ENCODE measurements at regions not wholly inside any gene's neighbourhood (a gene's known extent, or its start where the extent isn't known, plus 50 kb on each side); places are given as distances from the start of the nearest gene placed in this dataset.

- Histone ChIP-seq H3K9me3 (ENCODE audit: insufficient read depth, low read depth, low read length) (no peaks in the 10 kb centered on the region), H3K4me1 (ENCODE audit: insufficient read depth, low read length) (no peaks in the 10 kb centered on the region), H3K36me3 (ENCODE audit: insufficient read depth, low read length) (no peaks in the 10 kb centered on the region), H3K4me2 (ENCODE audit: low read length) (no peak overlapping the region), H3K27ac (ENCODE audit: low read depth, low read length) (no peak overlapping the region), H3K79me2 (ENCODE audit: insufficient read depth, low read length) (peaks cover 3% of the 10 kb centered on the region), H3K9ac (ENCODE audit: low read length) (no peak overlapping the region), H4K20me1 (ENCODE audit: insufficient read depth, low read length) (peaks cover 12% of the 10 kb centered on the region), H3K4me3 (ENCODE audit: insufficient read depth, low read depth, low read length) (no peak overlapping the region), H2AFZ (ENCODE audit: low read depth, low read length) (no peak overlapping the region), H3K27me3 (ENCODE audit: insufficient read depth, low read length) (no peaks in the 10 kb centered on the region)
- H3K27me3 Mint-ChIP-seq (ENCODE audit: low read depth, unreplicated experiment): no peaks in the 10 kb centered on the region
- H3K4me3 Mint-ChIP-seq (ENCODE audit: unreplicated experiment): no peak overlapping the region
- H3K9me3 Mint-ChIP-seq (ENCODE audit: unreplicated experiment): no peaks in the 10 kb centered on the region
- H3K36me3 Mint-ChIP-seq (ENCODE audit: low read depth, unreplicated experiment): peaks cover 2% of the 10 kb centered on the region
- no peak for DNase-seq (ENCODE audit: low read depth)
- no peaks in the 10 kb centered on the region for H3K4me1 Mint-ChIP-seq (ENCODE audit: low read depth, unreplicated experiment)
- TF ChIP-seq EZH2 (IDR thresholded peaks at IDR 0.05; ENCODE audit: insufficient read depth, low read length): no peak
- TF ChIP-seq, protein P1, sequence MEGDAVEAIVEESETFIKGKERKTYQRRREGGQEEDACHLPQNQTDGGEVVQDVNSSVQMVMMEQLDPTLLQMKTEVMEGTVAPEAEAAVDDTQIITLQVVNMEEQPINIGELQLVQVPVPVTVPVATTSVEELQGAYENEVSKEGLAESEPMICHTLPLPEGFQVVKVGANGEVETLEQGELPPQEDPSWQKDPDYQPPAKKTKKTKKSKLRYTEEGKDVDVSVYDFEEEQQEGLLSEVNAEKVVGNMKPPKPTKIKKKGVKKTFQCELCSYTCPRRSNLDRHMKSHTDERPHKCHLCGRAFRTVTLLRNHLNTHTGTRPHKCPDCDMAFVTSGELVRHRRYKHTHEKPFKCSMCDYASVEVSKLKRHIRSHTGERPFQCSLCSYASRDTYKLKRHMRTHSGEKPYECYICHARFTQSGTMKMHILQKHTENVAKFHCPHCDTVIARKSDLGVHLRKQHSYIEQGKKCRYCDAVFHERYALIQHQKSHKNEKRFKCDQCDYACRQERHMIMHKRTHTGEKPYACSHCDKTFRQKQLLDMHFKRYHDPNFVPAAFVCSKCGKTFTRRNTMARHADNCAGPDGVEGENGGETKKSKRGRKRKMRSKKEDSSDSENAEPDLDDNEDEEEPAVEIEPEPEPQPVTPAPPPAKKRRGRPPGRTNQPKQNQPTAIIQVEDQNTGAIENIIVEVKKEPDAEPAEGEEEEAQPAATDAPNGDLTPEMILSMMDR (IDR thresholded peaks at IDR 0.05; ENCODE audit: insufficient read depth, low read depth, low read length): no peak
- no peak for FAIRE-seq
- H3K27ac Mint-ChIP-seq (ENCODE audit: unreplicated experiment): no peak overlapping the region
These were observed 230.6 kb downstream of the KLF12 start for GRCh38 chr13:73903561-73903960.

DNA sequence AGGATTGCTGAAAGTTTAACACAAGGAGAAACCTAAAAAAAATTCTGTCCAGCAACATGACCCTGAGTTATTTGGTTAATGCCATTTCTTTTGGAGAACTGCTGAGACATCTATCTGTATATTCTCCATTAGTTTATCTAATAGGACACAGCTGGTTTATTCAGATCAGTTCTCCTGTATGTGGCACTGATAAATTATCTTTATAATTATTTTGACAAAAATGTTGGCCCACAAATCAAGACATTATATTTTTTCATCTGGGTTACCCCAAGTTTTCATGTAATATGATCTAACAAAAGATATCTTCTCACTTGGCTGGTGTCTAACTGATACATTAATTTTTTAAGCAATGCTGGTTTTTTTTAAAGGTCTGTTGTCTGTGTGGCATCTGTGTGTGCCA lies 231.4 kb downstream of the KLF12 start:
- no peak overlapping the region for H3K27ac ChIP-seq (ENCODE audit: low read depth, low read length)
- TF ChIP-seq EZH2 (IDR thresholded peaks at IDR 0.05; ENCODE audit: insufficient read depth, low read length): no peak
- TF ChIP-seq, protein P1 (IDR thresholded peaks at IDR 0.05; ENCODE audit: insufficient read depth, low read depth, low read length): no peak
- DNase-seq (ENCODE audit: low read depth): no peak
- no peaks in the 10 kb centered on the region for H3K4me1 ChIP-seq (ENCODE audit: insufficient read depth, low read length)
- H3K36me3 ChIP-seq (ENCODE audit: insufficient read depth, low read length): no peaks in the 10 kb centered on the region
- H3K27me3 Mint-ChIP-seq (ENCODE audit: low read depth, unreplicated experiment): no peaks in the 10 kb centered on the region
- H3K36me3 Mint-ChIP-seq (ENCODE audit: low read depth, unreplicated experiment): peaks cover 2% of the 10 kb centered on the region
- no peaks in the 10 kb centered on the region for H3K27me3 ChIP-seq (ENCODE audit: insufficient read depth, low read length)
- no peak overlapping the region for H3K27ac Mint-ChIP-seq (ENCODE audit: unreplicated experiment)
- H3K4me1 Mint-ChIP-seq (ENCODE audit: low read depth, unreplicated experiment): peaks cover 3% of the 10 kb centered on the region
- H3K9me3 ChIP-seq (ENCODE audit: insufficient read depth, low read depth, low read length): no peaks in the 10 kb centered on the region
- no peak overlapping the region for H3K4me3 ChIP-seq (ENCODE audit: insufficient read depth, low read depth, low read length)
- H4K20me1 ChIP-seq (ENCODE audit: insufficient read depth, low read length): peaks cover 12% of the 10 kb centered on the region
- no peak overlapping the region for H3K9ac ChIP-seq (ENCODE audit: low read length)
- no peaks in the 10 kb centered on the region for H3K9me3 Mint-ChIP-seq (ENCODE audit: unreplicated experiment)
- peak; percentile 65 for FAIRE-seq
- H3K4me2 ChIP-seq (ENCODE audit: low read length): no peak overlapping the region
- H2AFZ ChIP-seq (ENCODE audit: low read depth, low read length): no peak overlapping the region
- peaks cover 3% of the 10 kb centered on the region for H3K79me2 ChIP-seq (ENCODE audit: insufficient read depth, low read length)
- H3K4me3 Mint-ChIP-seq (ENCODE audit: unreplicated experiment): no peak overlapping the region

GRCh38 chr13:73902296-73902695 lies 231.9 kb downstream of the KLF12 start:
- no peak for DNase-seq (ENCODE audit: low read depth)
- Mint-ChIP-seq H3K9me3 (ENCODE audit: unreplicated experiment) (no peaks in the 10 kb centered on the region), H3K36me3 (ENCODE audit: low read depth, unreplicated experiment) (peaks cover 2% of the 10 kb centered on the region), H3K27me3 (ENCODE audit: low read depth, unreplicated experiment) (no peaks in the 10 kb centered on the region), H3K4me1 (ENCODE audit: low read depth, unreplicated experiment) (peaks cover 3% of the 10 kb centered on the region), H3K4me3 (ENCODE audit: unreplicated experiment) (no peak overlapping the region), H3K27ac (ENCODE audit: unreplicated experiment) (no peak overlapping the region)
- Histone ChIP-seq H3K4me1 (ENCODE audit: insufficient read depth, low read length) (no peaks in the 10 kb centered on the region), H3K4me2 (ENCODE audit: low read length) (no peak overlapping the region), H3K4me3 (ENCODE audit: insufficient read depth, low read depth, low read length) (no peak overlapping the region), H3K36me3 (ENCODE audit: insufficient read depth, low read length) (no peaks in the 10 kb centered on the region), H3K9ac (ENCODE audit: low read length) (no peak overlapping the region), H3K9me3 (ENCODE audit: insufficient read depth, low read depth, low read length) (no peaks in the 10 kb centered on the region), H3K27me3 (ENCODE audit: insufficient read depth, low read length) (no peaks in the 10 kb centered on the region), H2AFZ (ENCODE audit: low read depth, low read length) (no peak overlapping the region), H3K79me2 (ENCODE audit: insufficient read depth, low read length) (peaks cover 3% of the 10 kb centered on the region), H4K20me1 (ENCODE audit: insufficient read depth, low read length) (peaks cover 8% of the 10 kb centered on the region), H3K27ac (ENCODE audit: low read depth, low read length) (no peak overlapping the region)
- TF ChIP-seq, protein P1 (IDR thresholded peaks at IDR 0.05; ENCODE audit: insufficient read depth, low read depth, low read length): no peak
- TF ChIP-seq EZH2 (IDR thresholded peaks at IDR 0.05; ENCODE audit: insufficient read depth, low read length): no peak
- FAIRE-seq: no peak
